ENCODE measurements at regions not wholly inside any gene's neighbourhood (a gene's known extent, or its start where the extent isn't known, plus 50 kb on each side); places are given as distances from the start of the nearest gene placed in this dataset.
"Not testable (repeated sequence)": the region's sequence is repeated elsewhere in the genome, so short reads cannot be mapped to it uniquely, and the experiment has no call there.

GRCh38 chr12:46904406-46905238 is 78.8 kb upstream of the SLC38A4 start:
- Histone ChIP-seq H2BK15ac (ENCODE audit: low read depth, low read length) (no peak overlapping the region), H3K9me3 (ENCODE audit: control insufficient read depth, low read depth, low read length) (no peaks in the 10 kb centered on the region), H3K27me3 (ENCODE audit: insufficient read depth, low read length) (no peaks in the 10 kb centered on the region), H2BK12ac (ENCODE audit: insufficient read length, low read depth, low read length) (no peak overlapping the region), H3T11ph (ENCODE audit: low read length) (no peak overlapping the region), H4K91ac (ENCODE audit: insufficient read length, low read depth, low read length) (no peak overlapping the region), H3K79me1 (ENCODE audit: insufficient read depth, low read depth, low read length, poor library complexity, severe bottlenecking) (no peaks in the 10 kb centered on the region), H3K23me2 (ENCODE audit: insufficient read length, low read depth, low read length, poor library complexity, severe bottlenecking) (no peaks in the 10 kb centered on the region), H3K27ac (ENCODE audit: insufficient read length, low read depth, low read length) (no peak overlapping the region), H4K8ac (replicated peaks; ENCODE audit: insufficient read length, low read depth, low read length) (no peak overlapping the region), H2BK5ac (ENCODE audit: insufficient read length, low read length) (no peak overlapping the region), H2BK120ac (ENCODE audit: low read depth, low read length, poor library complexity, severe bottlenecking) (no peak overlapping the region), H3K4me2 (ENCODE audit: insufficient read depth, insufficient read length, low read length) (no peak overlapping the region), H3K79me2 (ENCODE audit: insufficient read depth, low read length) (no peaks in the 10 kb centered on the region), H2AFZ (ENCODE audit: low read length) (no peak overlapping the region), H3K18ac (ENCODE audit: insufficient read length, low read depth, low read length) (no peak overlapping the region), H3K4ac (ENCODE audit: low read depth, low read length) (no peak overlapping the region), H4K5ac (ENCODE audit: insufficient read length, low read depth, low read length) (no peak overlapping the region), H3K56ac (ENCODE audit: insufficient read length, low read depth, low read length) (no peak overlapping the region), H3K4me1 (ENCODE audit: insufficient read depth, low read length) (no peaks in the 10 kb centered on the region), H3K23ac (ENCODE audit: insufficient read length, low read depth, low read length) (no peak overlapping the region), H2BK20ac (ENCODE audit: low read depth, low read length, poor library complexity, severe bottlenecking) (no peak overlapping the region), H2AK5ac (ENCODE audit: insufficient read length, low read length) (no peak overlapping the region), H3K9ac (ENCODE audit: extremely low read depth, insufficient read length, low read length) (no peak overlapping the region), H4K20me1 (ENCODE audit: control insufficient read depth, insufficient read depth, insufficient read length) (no peaks in the 10 kb centered on the region), H3K14ac (ENCODE audit: insufficient read depth, low read length) (no peak overlapping the region)
- peaks cover 0 to 3% of the 10 kb centered on the region in 2 experiments; a peak in 1 of 4 replicates for H3K4me1 Mint-ChIP-seq
- no peaks in the 10 kb centered on the region for H3K9me3 Mint-ChIP-seq
- H3K36me3 Mint-ChIP-seq (ENCODE audit: insufficient read depth in 1 of 3, low read depth in 3 of 3), result no peaks in the 10 kb centered on the region
- H3K27me3 Mint-ChIP-seq (ENCODE audit: low read depth), result no peaks in the 10 kb centered on the region
- H3K27ac Mint-ChIP-seq, result no peak overlapping the region
- no peak overlapping the region for H3K4me3 Mint-ChIP-seq
- no CpG with 5 or more reads among the region's 12 CpGs for WGBS (ENCODE audit: extremely low coverage, insufficient read length, low lambda C conversion rate)
- TF ChIP-seq, protein P1, sequence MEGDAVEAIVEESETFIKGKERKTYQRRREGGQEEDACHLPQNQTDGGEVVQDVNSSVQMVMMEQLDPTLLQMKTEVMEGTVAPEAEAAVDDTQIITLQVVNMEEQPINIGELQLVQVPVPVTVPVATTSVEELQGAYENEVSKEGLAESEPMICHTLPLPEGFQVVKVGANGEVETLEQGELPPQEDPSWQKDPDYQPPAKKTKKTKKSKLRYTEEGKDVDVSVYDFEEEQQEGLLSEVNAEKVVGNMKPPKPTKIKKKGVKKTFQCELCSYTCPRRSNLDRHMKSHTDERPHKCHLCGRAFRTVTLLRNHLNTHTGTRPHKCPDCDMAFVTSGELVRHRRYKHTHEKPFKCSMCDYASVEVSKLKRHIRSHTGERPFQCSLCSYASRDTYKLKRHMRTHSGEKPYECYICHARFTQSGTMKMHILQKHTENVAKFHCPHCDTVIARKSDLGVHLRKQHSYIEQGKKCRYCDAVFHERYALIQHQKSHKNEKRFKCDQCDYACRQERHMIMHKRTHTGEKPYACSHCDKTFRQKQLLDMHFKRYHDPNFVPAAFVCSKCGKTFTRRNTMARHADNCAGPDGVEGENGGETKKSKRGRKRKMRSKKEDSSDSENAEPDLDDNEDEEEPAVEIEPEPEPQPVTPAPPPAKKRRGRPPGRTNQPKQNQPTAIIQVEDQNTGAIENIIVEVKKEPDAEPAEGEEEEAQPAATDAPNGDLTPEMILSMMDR (conservative IDR thresholded peaks at IDR 0.05), result no peak
- no peak for DNase-seq

DNA sequence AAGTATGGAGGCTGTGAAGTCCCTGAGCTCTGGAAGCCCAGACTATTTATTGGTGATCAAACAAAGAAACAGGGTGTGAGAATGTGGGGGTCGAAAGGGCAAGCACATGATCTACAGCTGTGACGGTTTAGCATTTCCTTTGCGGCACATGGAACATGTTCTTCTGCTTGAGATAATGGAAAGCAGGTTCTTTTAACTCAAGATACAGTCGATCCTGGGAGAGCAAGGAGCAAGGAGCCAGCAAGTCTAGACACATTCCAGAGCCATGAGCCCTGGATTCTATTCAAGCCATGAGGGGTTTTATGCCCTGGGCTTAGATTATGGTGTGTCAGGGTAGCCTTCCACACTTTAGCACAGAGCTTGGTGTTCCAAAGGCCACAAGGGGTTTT is 79.4 kb upstream of the SLC38A4 start:
- H2AK5ac ChIP-seq (ENCODE audit: insufficient read length, low read length); H3K79me1 ChIP-seq (ENCODE audit: insufficient read depth, low read depth, low read length, poor library complexity, severe bottlenecking); H4K8ac ChIP-seq (replicated peaks; ENCODE audit: insufficient read length, low read depth, low read length); H3K23ac ChIP-seq (ENCODE audit: insufficient read length, low read depth, low read length); H3K27me3 Mint-ChIP-seq (ENCODE audit: low read depth); H3K14ac ChIP-seq (ENCODE audit: insufficient read depth, low read length); H3K4ac ChIP-seq (ENCODE audit: low read depth, low read length); H3K4me3 Mint-ChIP-seq; H3K9ac ChIP-seq (ENCODE audit: extremely low read depth, insufficient read length, low read length); H3K27me3 ChIP-seq (ENCODE audit: insufficient read depth, low read length); H3K36me3 Mint-ChIP-seq (ENCODE audit: insufficient read depth in 1 of 3, low read depth in 3 of 3); H2BK12ac ChIP-seq (ENCODE audit: insufficient read length, low read depth, low read length); H2BK20ac ChIP-seq (ENCODE audit: low read depth, low read length, poor library complexity, severe bottlenecking); H3K4me1 Mint-ChIP-seq; H4K20me1 ChIP-seq (ENCODE audit: control insufficient read depth, insufficient read depth, insufficient read length); H4K5ac ChIP-seq (ENCODE audit: insufficient read length, low read depth, low read length); H3K18ac ChIP-seq (ENCODE audit: insufficient read length, low read depth, low read length); H2BK5ac ChIP-seq (ENCODE audit: insufficient read length, low read length); H4K91ac ChIP-seq (ENCODE audit: insufficient read length, low read depth, low read length); H3K4me1 ChIP-seq (ENCODE audit: insufficient read depth, low read length); H3K9me3 Mint-ChIP-seq; H3K23me2 ChIP-seq (ENCODE audit: insufficient read length, low read depth, low read length, poor library complexity, severe bottlenecking); H3K27ac ChIP-seq (ENCODE audit: insufficient read length, low read depth, low read length); H3T11ph ChIP-seq (ENCODE audit: low read length); H2BK15ac ChIP-seq (ENCODE audit: low read depth, low read length); H3K4me2 ChIP-seq (ENCODE audit: insufficient read depth, insufficient read length, low read length); DNase-seq; H3K27ac Mint-ChIP-seq; H3K79me2 ChIP-seq (ENCODE audit: insufficient read depth, low read length); H3K9me3 ChIP-seq (ENCODE audit: control insufficient read depth, low read depth, low read length); H2BK120ac ChIP-seq (ENCODE audit: low read depth, low read length, poor library complexity, severe bottlenecking); H3K56ac ChIP-seq (ENCODE audit: insufficient read length, low read depth, low read length); H2AFZ ChIP-seq (ENCODE audit: low read length): not testable (repeated sequence)
- no CpG with 5 or more reads among the region's 4 CpGs for WGBS (ENCODE audit: extremely low coverage, insufficient read length, low lambda C conversion rate)

Data from H9 (cell line).